ENCODE measurements at regions not wholly inside any gene's neighbourhood (a gene's known extent, or its start where the extent isn't known, plus 50 kb on each side); places are given as distances from the start of the nearest gene placed in this dataset.

- Histone ChIP-seq H3K27me3 (ENCODE audit: insufficient read depth, low read depth, severe bottlenecking) (no peaks in the 10 kb centered on the region), H3K9me3 (ENCODE audit: severe bottlenecking) (no peaks in the 10 kb centered on the region), H3K27ac (no peak overlapping the region), H3K4me3 (ENCODE audit: low read depth, low read length) (no peak overlapping the region), H3K36me3 (no peaks in the 10 kb centered on the region)
- DNase-seq = no peak
- TF ChIP-seq CTCF (IDR thresholded peaks at IDR 0.05; ENCODE audit: low read depth, low read length) = no peak
These were observed 910.1 kb upstream of the FAT3 start for GRCh38 chr11:91314521-91314920.

DNA sequence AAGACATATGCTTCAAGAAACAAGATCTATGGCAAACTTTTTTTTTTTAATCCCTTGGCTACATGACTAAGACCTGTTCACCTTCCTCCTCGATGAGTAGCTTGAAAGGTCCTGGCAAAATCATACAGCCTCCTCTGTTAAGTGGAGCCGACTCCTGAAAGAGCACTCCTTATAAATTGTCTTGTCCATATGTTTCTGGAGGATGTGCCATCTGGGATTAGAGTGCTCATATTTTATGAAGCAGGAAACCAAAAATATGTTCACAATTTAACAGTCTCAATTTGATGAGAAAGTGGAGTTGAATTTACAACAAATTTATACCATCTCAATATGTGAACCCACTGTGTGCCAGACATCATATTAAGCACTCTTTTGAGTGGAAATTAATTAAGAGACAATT lies 912.1 kb upstream of the FAT3 start:
- no peak for DNase-seq
- H3K27me3 ChIP-seq (ENCODE audit: insufficient read depth, low read depth, severe bottlenecking) = no peaks in the 10 kb centered on the region

GRCh38 chr11:91310085-91310484 lies 914.5 kb upstream of the FAT3 start:
- no peak for TF ChIP-seq CTCF (IDR thresholded peaks at IDR 0.05; ENCODE audit: low read depth, low read length)
- Histone ChIP-seq H3K27me3 (ENCODE audit: insufficient read depth, low read depth, severe bottlenecking) (no peaks in the 10 kb centered on the region), H3K9me3 (ENCODE audit: severe bottlenecking) (no peaks in the 10 kb centered on the region), H3K4me3 (ENCODE audit: low read depth, low read length) (no peak overlapping the region), H3K27ac (no peak overlapping the region), H3K36me3 (no peaks in the 10 kb centered on the region)
- no peak for DNase-seq

More for the DNA sequence above, 912.1 kb upstream of the FAT3 start:
- Histone ChIP-seq H3K27ac (no peak overlapping the region), H3K9me3 (ENCODE audit: severe bottlenecking) (no peaks in the 10 kb centered on the region), H3K36me3 (no peaks in the 10 kb centered on the region), H3K4me3 (ENCODE audit: low read depth, low read length) (no peak overlapping the region)
- TF ChIP-seq CTCF (IDR thresholded peaks at IDR 0.05; ENCODE audit: low read depth, low read length) = no peak

DNA sequence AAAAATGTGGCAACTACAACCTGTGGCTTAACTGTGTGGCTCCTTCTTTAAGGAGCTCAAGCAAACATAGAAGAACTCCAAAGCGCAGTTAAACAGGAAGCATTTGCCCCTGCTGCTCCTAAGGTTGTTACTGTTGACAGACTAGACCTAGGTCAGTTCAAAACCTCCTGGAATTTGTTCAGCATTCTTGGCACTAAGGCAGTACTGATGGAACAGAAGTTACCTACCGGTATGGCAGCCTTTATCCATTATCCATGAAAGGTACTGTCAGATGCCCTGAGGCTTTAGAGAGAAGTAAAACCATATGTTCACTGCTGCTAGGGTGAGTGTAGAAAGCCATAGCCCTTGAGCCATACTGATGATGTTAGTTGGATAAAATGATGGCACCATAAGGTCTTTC lies 916.5 kb upstream of the FAT3 start:
- TF ChIP-seq CTCF (IDR thresholded peaks at IDR 0.05; ENCODE audit: low read depth, low read length) = no peak
- DNase-seq = no peak
- H3K27me3 ChIP-seq (ENCODE audit: insufficient read depth, low read depth, severe bottlenecking) = no peaks in the 10 kb centered on the region
- no peaks in the 10 kb centered on the region for H3K9me3 ChIP-seq (ENCODE audit: severe bottlenecking)
- no peak overlapping the region for H3K27ac ChIP-seq
- H3K36me3 ChIP-seq = no peaks in the 10 kb centered on the region
- no peak overlapping the region for H3K4me3 ChIP-seq (ENCODE audit: low read depth, low read length)

- no peak overlapping the region for H3K27ac ChIP-seq
- H3K9me3 ChIP-seq (ENCODE audit: severe bottlenecking) = no peaks in the 10 kb centered on the region
- no peak for DNase-seq
- H3K36me3 ChIP-seq = no peaks in the 10 kb centered on the region
- H3K4me3 ChIP-seq (ENCODE audit: low read depth, low read length) = no peak overlapping the region
- TF ChIP-seq CTCF (IDR thresholded peaks at IDR 0.05; ENCODE audit: low read depth, low read length) = no peak
- no peaks in the 10 kb centered on the region for H3K27me3 ChIP-seq (ENCODE audit: insufficient read depth, low read depth, severe bottlenecking)
These were observed 919.2 kb upstream of the FAT3 start for GRCh38 chr11:91305402-91305801.

DNA sequence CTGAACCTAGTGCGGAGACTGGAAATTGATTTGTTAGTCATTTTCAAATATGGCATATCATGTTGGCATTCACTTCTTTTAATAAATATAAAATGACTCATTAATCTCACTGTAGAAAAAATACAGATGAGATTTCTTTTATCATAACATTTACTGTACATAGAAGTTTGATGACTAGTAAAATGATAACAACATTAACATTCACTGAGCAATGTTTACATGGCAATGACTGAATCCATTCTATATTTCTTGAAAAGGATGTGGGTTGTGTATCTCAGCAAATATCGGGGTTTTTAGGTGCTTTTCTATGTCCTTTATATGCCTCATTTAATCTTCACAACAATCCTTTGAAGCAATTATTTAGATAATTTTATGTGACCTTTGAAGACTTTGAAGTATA lies 920.9 kb upstream of the FAT3 start:
- no peak for TF ChIP-seq CTCF (IDR thresholded peaks at IDR 0.05; ENCODE audit: low read depth, low read length)
- H3K27me3 ChIP-seq (ENCODE audit: insufficient read depth, low read depth, severe bottlenecking) = no peaks in the 10 kb centered on the region
- H3K4me3 ChIP-seq (ENCODE audit: low read depth, low read length) = no peak overlapping the region
- H3K9me3 ChIP-seq (ENCODE audit: severe bottlenecking) = no peaks in the 10 kb centered on the region
- no peak for DNase-seq
- H3K36me3 ChIP-seq = no peaks in the 10 kb centered on the region
- no peak overlapping the region for H3K27ac ChIP-seq

Measured in WERI-Rb-1 (cell line).